Activated CD4-positive, alpha-beta T cell treated with anti-CD3 and anti-CD28 coated beads, Interleukin-2, amount 50 U/mL, for 16 hours (primary cell): ENCODE measurements at regions not wholly inside any gene's neighbourhood (a gene's known extent, or its start where the extent isn't known, plus 50 kb on each side); places are given as distances from the start of the nearest gene placed in this dataset.
"Not testable (repeated sequence)": the region's sequence is repeated elsewhere in the genome, so short reads cannot be mapped to it uniquely, and the experiment has no call there.

Experiments
- DNase-seq: peaks from one replicate; pipeline ENCODE4 v3.0.0-alpha.2; 2020

- no peak for DNase-seq
Observed at GRCh38 chr10:60613434-60613833, 164.8 kb upstream of the CDK1 start.

GRCh38 chr10:60611291-60611747, 167.0 kb upstream of the CDK1 start:
- DNase-seq: peak; percentile 80

- DNase-seq: no peak
Observed at GRCh38 chr10:60607372-60607771, 170.9 kb upstream of the CDK1 start.

GRCh38 chr10:60606343-60607080, 171.8 kb upstream of the CDK1 start:
- DNase-seq: peak; percentile 57

- no peak for DNase-seq
Observed at GRCh38 chr10:60605476-60605875, 172.8 kb upstream of the CDK1 start.

GRCh38 chr10:60604342-60604741, 173.9 kb upstream of the CDK1 start:
- DNase-seq: no peak

GRCh38 chr10:60597513-60597912, 180.8 kb upstream of the CDK1 start:
- DNase-seq: peak; percentile 19

GRCh38 chr10:60595852-60596251, 182.4 kb upstream of the CDK1 start:
- no peak for DNase-seq

GRCh38 chr10:60594476-60595051, 183.7 kb upstream of the CDK1 start:
- DNase-seq: peak; percentile 58

- no peak for DNase-seq
Observed at GRCh38 chr10:60591119-60591518, 187.2 kb upstream of the CDK1 start.

GRCh38 chr10:60589376-60589775, 188.9 kb upstream of the CDK1 start:
- no peak for DNase-seq

GRCh38 chr10:60581782-60582181, 192.1 kb upstream of the ANK3 start:
- DNase-seq: not testable (repeated sequence)

GRCh38 chr10:60578217-60578616, 188.5 kb upstream of the ANK3 start:
- DNase-seq: no peak

GRCh38 chr10:60576130-60577069, 186.7 kb upstream of the ANK3 start:
- no peak for DNase-seq

- DNase-seq: no peak
Observed at GRCh38 chr10:60575105-60575504, 185.4 kb upstream of the ANK3 start.

GRCh38 chr10:60574388-60574787, 184.7 kb upstream of the ANK3 start:
- DNase-seq: no peak

- DNase-seq: peak; percentile 88
Observed at GRCh38 chr10:60573336-60573735, 183.7 kb upstream of the ANK3 start.

- DNase-seq: peak; percentile 74
Observed at GRCh38 chr10:60572511-60573194, 183.0 kb upstream of the ANK3 start.

- DNase-seq: no peak
Observed at GRCh38 chr10:60570896-60571295, 181.2 kb upstream of the ANK3 start.

- DNase-seq: peak; percentile 48
Observed at GRCh38 chr10:60570272-60570865, 180.7 kb upstream of the ANK3 start.

- DNase-seq: no peak
Observed at GRCh38 chr10:60569681-60570080, 180.0 kb upstream of the ANK3 start.

GRCh38 chr10:60566096-60566495, 176.4 kb upstream of the ANK3 start:
- peak; percentile 87 for DNase-seq
